Endodermal cell (in vitro differentiated cells): ENCODE measurements at regions not wholly inside any gene's neighbourhood (a gene's known extent, or its start where the extent isn't known, plus 50 kb on each side); places are given as distances from the start of the nearest gene placed in this dataset.
"Not testable (repeated sequence)": the region's sequence is repeated elsewhere in the genome, so short reads cannot be mapped to it uniquely, and the experiment has no call there.

Source experiments
- DNase-seq: peaks from one replicate; pipeline ENCODE4 v3.0.0-alpha.2; 2017
- H3K27ac ChIP-seq: 2 replicates; pipeline ENCODE4 v1.5.1; 2013; ENCODE audit warnings: mild to moderate bottlenecking, low read depth, low read length, moderate library complexity
- H3K27me3 ChIP-seq: 2 replicates; pipeline ENCODE4 v1.6.1; 2013; ENCODE audit warnings: mild to moderate bottlenecking, low read length, moderate library complexity; ENCODE audit not compliant: insufficient read depth, control insufficient read depth, poor library complexity, severe bottlenecking
- H3K36me3 ChIP-seq: 2 replicates; pipeline ENCODE4 v1.7.0; 2013; ENCODE audit warnings: mild to moderate bottlenecking, low read length, moderate library complexity; ENCODE audit not compliant: control insufficient read depth, insufficient read depth
- H3K4me1 ChIP-seq: one replicate; pipeline ENCODE4 v1.7.0; 2013; ENCODE audit warnings: low read length; ENCODE audit not compliant: control insufficient read depth, insufficient read depth
- H3K4me3 ChIP-seq: 2 replicates; pipeline ENCODE4 v1.5.1; 2013; ENCODE audit warnings: mild to moderate bottlenecking, low read length, moderate library complexity
- H3K9ac ChIP-seq: 2 replicates; pipeline ENCODE4 v1.6.1; 2013; ENCODE audit warnings: mild to moderate bottlenecking, low read length, moderate library complexity; ENCODE audit not compliant: poor library complexity, severe bottlenecking; ENCODE audit errors: extremely low read depth
- H3K9me3 ChIP-seq: 2 replicates; pipeline ENCODE4 v1.6.1; 2013; ENCODE audit warnings: mild to moderate bottlenecking, low read length, moderate library complexity; ENCODE audit not compliant: control insufficient read depth
- H3K27ac Mint-ChIP-seq: 2 replicates; pipeline ENCODE4 v1.8.0; 2020; ENCODE audit warnings: mixed read lengths
- H3K27me3 Mint-ChIP-seq: 2 replicates; pipeline ENCODE4 v1.8.0; 2021; ENCODE audit warnings: mild to moderate bottlenecking, mixed read lengths; ENCODE audit not compliant: insufficient read depth
- H3K36me3 Mint-ChIP-seq: 2 replicates; pipeline ENCODE4 v1.8.0; 2020; ENCODE audit warnings: low read depth, mixed read lengths
- H3K4me1 Mint-ChIP-seq: 2 replicates; pipeline ENCODE4 v1.8.0; 2020; ENCODE audit warnings: mixed read lengths
- H3K4me3 Mint-ChIP-seq: 2 replicates; pipeline ENCODE4 v1.8.0; 2020; ENCODE audit warnings: mild to moderate bottlenecking, moderate library complexity, mixed read lengths
- H3K9me3 Mint-ChIP-seq: 2 replicates; pipeline ENCODE4 v1.8.0; 2020; ENCODE audit warnings: mild to moderate bottlenecking, mixed read lengths
- WGBS, 2 experiments: methylation state at CpG; one replicate each; pipeline versions ENCODE4 v1.1.5 to v1.1.7; 2013; ENCODE audit warnings: missing lambda C conversion rate in 2 of 2, mixed read lengths in 1 of 2; ENCODE audit not compliant: insufficient coverage in 1 of 2, insufficient read length in 1 of 2; 5-methylcytosine and 5-hydroxymethylcytosine counted together

GRCh38 chr17:46460129-46460528 lies 52.1 kb upstream of the LRRC37A2 start:
- not testable (repeated sequence) for H3K27me3 ChIP-seq, H3K4me3 ChIP-seq, DNase-seq, H3K9me3 Mint-ChIP-seq, H3K27ac ChIP-seq, H3K27ac Mint-ChIP-seq, H3K36me3 Mint-ChIP-seq, H3K4me3 Mint-ChIP-seq, H3K4me1 Mint-ChIP-seq, H3K9ac ChIP-seq, H3K4me1 ChIP-seq, H3K36me3 ChIP-seq, H3K27me3 Mint-ChIP-seq, H3K9me3 ChIP-seq

GRCh38 chr17:46455069-46455468 lies 57.2 kb upstream of the LRRC37A2 start:
- H3K27me3 Mint-ChIP-seq, H3K4me1 Mint-ChIP-seq, DNase-seq, H3K9ac ChIP-seq, H3K4me1 ChIP-seq, H3K4me3 ChIP-seq, H3K4me3 Mint-ChIP-seq, H3K36me3 ChIP-seq, H3K9me3 ChIP-seq, H3K27me3 ChIP-seq, H3K36me3 Mint-ChIP-seq, H3K9me3 Mint-ChIP-seq, H3K27ac Mint-ChIP-seq, H3K27ac ChIP-seq: not testable (repeated sequence)
- WGBS, 2 experiments = no CpG with 5 or more reads among the region's 2 CpGs

GRCh38 chr17:46454572-46454971 lies 57.7 kb upstream of the LRRC37A2 start:
- not testable (repeated sequence) for H3K4me3 Mint-ChIP-seq, H3K4me1 Mint-ChIP-seq

GRCh38 chr17:46453077-46453476 lies 59.2 kb upstream of the LRRC37A2 start:
- not testable (repeated sequence) for H3K27me3 ChIP-seq, DNase-seq, H3K4me1 Mint-ChIP-seq, H3K4me1 ChIP-seq, H3K4me3 Mint-ChIP-seq, H3K9ac ChIP-seq, H3K9me3 Mint-ChIP-seq, H3K36me3 ChIP-seq, H3K27me3 Mint-ChIP-seq, H3K27ac Mint-ChIP-seq, H3K9me3 ChIP-seq, H3K36me3 Mint-ChIP-seq, H3K27ac ChIP-seq, H3K4me3 ChIP-seq
- no CpG with 5 or more reads among the region's 4 CpGs for WGBS, 2 experiments

More at GRCh38 chr17:46454572-46454971, 57.7 kb upstream of the LRRC37A2 start:
- not testable (repeated sequence) for DNase-seq, H3K9me3 ChIP-seq, H3K27ac Mint-ChIP-seq, H3K36me3 Mint-ChIP-seq, H3K27ac ChIP-seq, H3K9me3 Mint-ChIP-seq, H3K27me3 Mint-ChIP-seq, H3K4me1 ChIP-seq, H3K9ac ChIP-seq, H3K27me3 ChIP-seq, H3K4me3 ChIP-seq, H3K36me3 ChIP-seq

- H3K4me3 ChIP-seq, DNase-seq, H3K4me1 Mint-ChIP-seq, H3K9ac ChIP-seq, H3K4me3 Mint-ChIP-seq, H3K36me3 ChIP-seq, H3K9me3 Mint-ChIP-seq, H3K36me3 Mint-ChIP-seq, H3K27me3 Mint-ChIP-seq, H3K9me3 ChIP-seq, H3K4me1 ChIP-seq, H3K27ac Mint-ChIP-seq, H3K27ac ChIP-seq, H3K27me3 ChIP-seq: not testable (repeated sequence)
- WGBS, 2 experiments = no CpG with 5 or more reads among the region's 2 CpGs
Observed at GRCh38 chr17:46445849-46446248, 66.4 kb upstream of the LRRC37A2 start.

GRCh38 chr17:46445411-46445810 lies 66.9 kb upstream of the LRRC37A2 start:
- H3K27ac Mint-ChIP-seq, H3K27me3 ChIP-seq, H3K9me3 Mint-ChIP-seq, H3K4me3 ChIP-seq, H3K36me3 ChIP-seq, H3K4me3 Mint-ChIP-seq, DNase-seq, H3K9ac ChIP-seq, H3K4me1 ChIP-seq, H3K9me3 ChIP-seq, H3K36me3 Mint-ChIP-seq, H3K27me3 Mint-ChIP-seq, H3K4me1 Mint-ChIP-seq, H3K27ac ChIP-seq: not testable (repeated sequence)
- no CpG with 5 or more reads among the region's 1 CpG for WGBS, 2 experiments

GRCh38 chr17:46442153-46442552 lies 70.1 kb upstream of the LRRC37A2 start:
- not testable (repeated sequence) for H3K27ac ChIP-seq, H3K27me3 Mint-ChIP-seq, H3K4me1 ChIP-seq, H3K27ac Mint-ChIP-seq, DNase-seq, H3K27me3 ChIP-seq, H3K9me3 Mint-ChIP-seq, H3K36me3 ChIP-seq, H3K4me1 Mint-ChIP-seq, H3K4me3 ChIP-seq, H3K9me3 ChIP-seq, H3K4me3 Mint-ChIP-seq, H3K36me3 Mint-ChIP-seq, H3K9ac ChIP-seq
- WGBS, 2 experiments = no CpG with 5 or more reads among the region's 4 CpGs
